Hepatocyte (in vitro differentiated cells): ENCODE measurements at regions not wholly inside any gene's neighbourhood (a gene's known extent, or its start where the extent isn't known, plus 50 kb on each side); places are given as distances from the start of the nearest gene placed in this dataset.

ENCODE experiments used
- DNase-seq: peaks from one replicate; pipeline ENCODE4 v3.0.0-alpha.2; 2016; ENCODE audit warnings: low spot score
- H2AFZ ChIP-seq: fragments of 200-600 bp; sonication (generic); 2 replicates; pipeline ENCODE4 v1.6.0; 2016; ENCODE audit warnings: antibody characterized with exemption, mild to moderate bottlenecking
- H3K27ac ChIP-seq: fragments of 200-600 bp; sonication (generic); 2 replicates; pipeline ENCODE4 v1.5.1; 2016; ENCODE audit warnings: mild to moderate bottlenecking
- H3K27me3 ChIP-seq: fragments of 200-600 bp; sonication (generic); 2 replicates; pipeline ENCODE4 v1.6.1; 2016
- H3K36me3 ChIP-seq: fragments of 200-600 bp; sonication (generic); replicated peaks from 2 replicates; pipeline ENCODE4 v1.5.1; 2016; ENCODE audit warnings: low read depth; ENCODE audit not compliant: insufficient read depth
- H3K4me1 ChIP-seq: fragments of 200-600 bp; sonication (generic); 2 replicates; pipeline ENCODE4 v1.5.1; 2016; ENCODE audit warnings: mild to moderate bottlenecking, moderate library complexity; ENCODE audit not compliant: insufficient read depth
- H3K4me2 ChIP-seq: fragments of 200-600 bp; sonication (generic); 2 replicates; pipeline ENCODE4 v1.6.0; 2016
- H3K4me3 ChIP-seq: fragments of 200-600 bp; sonication (generic); 2 replicates; pipeline ENCODE4 v1.5.1; 2016; ENCODE audit warnings: mild to moderate bottlenecking
- H3K79me2 ChIP-seq: fragments of 200-600 bp; sonication (generic); 2 replicates; pipeline ENCODE4 v1.6.0; 2017; ENCODE audit warnings: mild to moderate bottlenecking
- H3K9me2 ChIP-seq: fragments of 200-600 bp; sonication (generic); replicated peaks from 2 replicates; pipeline ENCODE4 v1.6.0; 2017; ENCODE audit warnings: mild to moderate bottlenecking; ENCODE audit not compliant: insufficient read depth
- H3K9me3 ChIP-seq: fragments of 200-600 bp; sonication (generic); 2 replicates; pipeline ENCODE4 v1.5.1; 2016; ENCODE audit warnings: low read depth, mild to moderate bottlenecking
- H4K20me1 ChIP-seq: fragments of 200-600 bp; sonication (generic); 2 replicates; pipeline ENCODE4 v1.6.0; 2016; ENCODE audit warnings: mild to moderate bottlenecking; ENCODE audit not compliant: insufficient read depth, poor library complexity, severe bottlenecking
- EZH2 ChIP-seq: fragments of 200-600 bp; sonication (generic); IDR thresholded peaks from 2 replicates; pipeline ENCODE4 v1.6.1; 2016; ENCODE audit warnings: antibody characterized with exemption, mild to moderate bottlenecking, borderline replicate concordance
- EZH2phosphoT487 ChIP-seq: fragments of 200-600 bp; sonication (generic); IDR thresholded peaks from one replicate; pipeline ENCODE4 v1.6.1; 2018; ENCODE audit warnings: antibody characterized with exemption, mild to moderate bottlenecking, low read depth, moderate library complexity; ENCODE audit not compliant: unreplicated experiment, severe bottlenecking
- WGBS: methylation state at CpG from one replicate; pipeline ENCODE4 v1.1.6; 2016; ENCODE audit warnings: low lambda C conversion rate; ENCODE audit errors: missing lambda C conversion rate; 5-methylcytosine and 5-hydroxymethylcytosine counted together
- TF ChIP-seq, protein P1 (sequence below): fragments of 200-600 bp; sonication (generic); IDR thresholded peaks from 2 replicates; pipeline ENCODE4 v1.5.1; 2016; ENCODE audit warnings: antibody characterized with exemption, mild to moderate bottlenecking; ENCODE audit not compliant: poor library complexity

DNA sequence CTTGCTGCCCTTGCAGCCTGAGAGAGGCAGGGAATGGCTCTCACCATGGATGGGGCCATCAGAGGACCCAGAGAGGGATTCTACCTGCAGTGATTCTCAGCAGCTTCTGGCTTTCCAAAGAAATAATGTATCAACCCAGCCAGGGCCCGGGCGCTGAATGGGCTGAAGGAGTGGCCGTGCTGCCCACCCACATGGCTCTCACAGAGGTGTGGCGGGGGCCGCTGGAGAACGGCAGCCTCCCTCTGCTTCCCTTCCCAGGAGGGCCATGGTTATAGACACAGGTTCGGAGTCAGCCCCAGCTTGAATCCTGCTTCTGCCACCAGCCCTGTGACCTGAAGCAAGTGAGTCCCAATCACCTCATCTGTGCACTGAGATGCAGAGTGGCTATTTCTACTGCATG, 82.7 kb downstream of the THAP12 start:
- Histone ChIP-seq H3K36me3 (no peaks in the 10 kb centered on the region), H3K27ac (no peak overlapping the region), H3K4me2 (no peak overlapping the region), H4K20me1 (no peaks in the 10 kb centered on the region), H3K4me3 (no peak overlapping the region), H2AFZ (no peak overlapping the region), H3K4me1 (no peaks in the 10 kb centered on the region), H3K9me3 (no peaks in the 10 kb centered on the region), H3K79me2 (no peaks in the 10 kb centered on the region), H3K27me3 (no peaks in the 10 kb centered on the region), H3K9me2 (no peaks in the 10 kb centered on the region)
- no peak for DNase-seq
- TF ChIP-seq, protein P1, sequence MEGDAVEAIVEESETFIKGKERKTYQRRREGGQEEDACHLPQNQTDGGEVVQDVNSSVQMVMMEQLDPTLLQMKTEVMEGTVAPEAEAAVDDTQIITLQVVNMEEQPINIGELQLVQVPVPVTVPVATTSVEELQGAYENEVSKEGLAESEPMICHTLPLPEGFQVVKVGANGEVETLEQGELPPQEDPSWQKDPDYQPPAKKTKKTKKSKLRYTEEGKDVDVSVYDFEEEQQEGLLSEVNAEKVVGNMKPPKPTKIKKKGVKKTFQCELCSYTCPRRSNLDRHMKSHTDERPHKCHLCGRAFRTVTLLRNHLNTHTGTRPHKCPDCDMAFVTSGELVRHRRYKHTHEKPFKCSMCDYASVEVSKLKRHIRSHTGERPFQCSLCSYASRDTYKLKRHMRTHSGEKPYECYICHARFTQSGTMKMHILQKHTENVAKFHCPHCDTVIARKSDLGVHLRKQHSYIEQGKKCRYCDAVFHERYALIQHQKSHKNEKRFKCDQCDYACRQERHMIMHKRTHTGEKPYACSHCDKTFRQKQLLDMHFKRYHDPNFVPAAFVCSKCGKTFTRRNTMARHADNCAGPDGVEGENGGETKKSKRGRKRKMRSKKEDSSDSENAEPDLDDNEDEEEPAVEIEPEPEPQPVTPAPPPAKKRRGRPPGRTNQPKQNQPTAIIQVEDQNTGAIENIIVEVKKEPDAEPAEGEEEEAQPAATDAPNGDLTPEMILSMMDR = no peak
- TF ChIP-seq EZH2phosphoT487 = no peak
- no peak for TF ChIP-seq EZH2
- WGBS = 98% methylated on average over 7 of the region's 7 CpGs

DNA sequence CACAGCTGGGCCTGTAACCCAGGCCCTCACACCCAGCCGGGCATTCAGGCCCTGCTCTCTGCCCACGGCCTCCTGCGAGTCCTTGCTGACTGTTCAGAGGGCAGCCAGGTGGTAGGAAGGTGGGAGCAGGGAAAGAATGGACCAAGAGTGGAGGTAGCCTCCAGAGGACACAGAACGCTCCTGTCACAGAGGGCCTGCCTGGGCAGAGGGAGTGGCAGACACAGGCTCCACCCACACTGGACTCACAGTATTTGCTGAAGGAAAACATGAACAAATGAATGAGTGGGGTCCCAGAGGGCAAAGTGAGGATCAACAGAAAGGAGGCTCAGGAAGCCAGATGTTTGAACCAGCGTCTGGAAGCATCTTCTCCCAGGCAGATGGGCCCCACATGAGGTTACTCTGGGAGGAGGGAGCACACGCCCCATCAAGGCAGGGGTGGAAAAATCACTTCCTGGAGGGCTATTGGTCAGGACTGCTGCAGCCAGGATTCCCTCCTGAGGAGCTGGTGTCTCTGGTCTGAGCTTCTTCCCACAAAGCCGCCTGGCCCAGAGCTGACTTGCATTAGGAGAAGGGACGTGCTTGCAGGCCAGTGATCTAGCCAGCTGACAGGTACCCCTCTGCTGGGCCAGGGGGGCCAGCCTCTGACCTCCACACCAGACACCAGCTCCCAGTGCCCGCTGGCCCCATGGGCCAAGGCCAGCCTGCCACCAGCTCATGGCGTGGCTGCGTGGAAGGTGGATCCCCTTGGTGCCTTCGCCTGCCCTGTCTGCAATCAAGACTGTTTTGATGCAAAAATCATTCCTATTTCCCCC, 84.0 kb downstream of the THAP12 start:
- Histone ChIP-seq H3K27ac (no peak overlapping the region), H3K36me3 (no peaks in the 10 kb centered on the region), H3K9me3 (no peaks in the 10 kb centered on the region), H4K20me1 (no peaks in the 10 kb centered on the region), H2AFZ (no peak overlapping the region), H3K4me3 (no peak overlapping the region), H3K4me1 (no peaks in the 10 kb centered on the region), H3K27me3 (no peaks in the 10 kb centered on the region), H3K4me2 (no peak overlapping the region), H3K79me2 (no peaks in the 10 kb centered on the region), H3K9me2 (no peaks in the 10 kb centered on the region)
- WGBS = 93% methylated on average over 12 of the region's 12 CpGs
- no peak for DNase-seq
- no peak for TF ChIP-seq EZH2

DNA sequence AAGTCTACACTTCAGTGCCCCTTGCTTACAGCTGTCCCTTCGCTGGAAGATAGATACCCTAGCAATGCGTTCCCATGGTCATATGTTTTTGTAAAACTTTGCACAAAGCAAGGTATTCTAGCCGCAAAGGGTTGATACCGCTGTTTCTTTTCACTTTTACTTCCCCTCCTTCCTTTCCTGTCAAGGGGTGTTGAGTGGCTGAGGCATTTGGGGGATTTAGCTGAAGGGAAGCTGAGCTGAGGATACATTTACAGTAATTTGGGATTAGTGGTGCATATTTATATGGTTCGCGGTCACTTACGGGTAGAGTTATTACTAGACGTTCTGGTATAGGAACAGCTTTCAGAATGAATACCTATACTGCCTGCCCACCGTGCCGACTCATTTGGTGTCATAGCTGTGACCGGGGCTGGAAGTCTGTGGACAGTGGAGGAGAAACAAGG, 86.9 kb upstream of the WNT11 start:
- WGBS = 60% methylated on average over 11 of the region's 11 CpGs
- H3K27me3 ChIP-seq = no peaks in the 10 kb centered on the region
- H3K4me1 ChIP-seq = no peaks in the 10 kb centered on the region
- no peaks in the 10 kb centered on the region for H3K9me2 ChIP-seq
- H3K27ac ChIP-seq = no peak overlapping the region
- no peaks in the 10 kb centered on the region for H3K36me3 ChIP-seq
- H3K9me3 ChIP-seq = no peaks in the 10 kb centered on the region
- TF ChIP-seq EZH2 (no peak), EZH2phosphoT487 (no peak)
- TF ChIP-seq, protein P1 = no peak
- no peak overlapping the region for H3K4me3 ChIP-seq
- H3K79me2 ChIP-seq = no peaks in the 10 kb centered on the region
- no peak overlapping the region for H2AFZ ChIP-seq
- no peak overlapping the region for H3K4me2 ChIP-seq
- no peak for DNase-seq
- H4K20me1 ChIP-seq = no peaks in the 10 kb centered on the region

DNA sequence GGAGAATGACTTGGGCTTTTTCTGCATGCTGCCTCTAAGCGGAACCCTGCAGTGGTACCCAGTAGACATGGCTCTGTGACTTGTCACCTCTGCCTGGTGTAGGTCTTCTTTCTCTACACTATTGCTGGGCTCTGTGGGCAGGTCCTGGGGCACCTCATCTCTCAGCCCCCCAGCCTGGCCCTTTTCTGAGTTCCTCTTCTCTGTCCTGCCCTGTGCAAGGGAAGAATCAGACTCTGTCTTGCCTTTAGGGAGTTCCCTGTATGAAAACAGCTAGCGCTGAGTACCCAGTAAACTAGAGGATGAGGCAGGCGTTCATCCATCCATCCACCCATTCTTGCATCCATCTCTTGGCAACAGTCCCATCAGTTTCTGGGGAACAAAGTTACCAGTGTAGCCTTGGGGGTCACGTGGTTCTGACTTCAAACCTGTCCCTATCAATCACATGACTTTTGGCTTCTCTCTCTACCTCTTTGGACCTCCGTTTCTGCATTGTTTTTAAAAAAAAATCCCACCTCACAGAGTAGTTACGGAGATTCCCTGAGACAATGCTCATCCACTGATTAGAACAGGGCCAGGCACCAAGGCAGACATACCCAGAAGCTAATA, 86.4 kb upstream of the WNT11 start:
- Histone ChIP-seq H3K36me3 (no peaks in the 10 kb centered on the region), H3K27ac (no peak overlapping the region), H3K9me3 (no peaks in the 10 kb centered on the region), H2AFZ (no peak overlapping the region), H3K79me2 (no peaks in the 10 kb centered on the region), H3K9me2 (no peaks in the 10 kb centered on the region), H3K27me3 (no peaks in the 10 kb centered on the region), H4K20me1 (no peaks in the 10 kb centered on the region), H3K4me1 (no peaks in the 10 kb centered on the region), H3K4me3 (no peak overlapping the region), H3K4me2 (no peak overlapping the region)
- 80% methylated on average over 6 of the region's 6 CpGs for WGBS
- no peak for DNase-seq
- TF ChIP-seq EZH2 (no peak), EZH2phosphoT487 (no peak)
- TF ChIP-seq, protein P1 = no peak
